NT2/D1 (cell line): ENCODE measurements at regions not wholly inside any gene's neighbourhood (a gene's known extent, or its start where the extent isn't known, plus 50 kb on each side); places are given as distances from the start of the nearest gene placed in this dataset.

ENCODE experiments used
- YY1 ChIP-seq: IDR thresholded peaks from 2 replicates; pipeline ENCODE4 v1.6.1; 2011; ENCODE audit not compliant: insufficient read length, insufficient read depth
- ZNF274 ChIP-seq: IDR thresholded peaks from 2 replicates; pipeline ENCODE4 v1.6.1; 2011; ENCODE audit warnings: mild to moderate bottlenecking, low read depth, low read length

GRCh38 chr22:27094633-27095308 is 437.4 kb downstream of the MIAT start:
- TF ChIP-seq ZNF274 (no peak), YY1 (no peak)
